Peyer's patch (tissue), 4 donors: ENCODE measurements at regions not wholly inside any gene's neighbourhood (a gene's known extent, or its start where the extent isn't known, plus 50 kb on each side); places are given as distances from the start of the nearest gene placed in this dataset.
"Not testable (repeated sequence)": the region's sequence is repeated elsewhere in the genome, so short reads cannot be mapped to it uniquely, and the experiment has no call there.

Source experiments
- DNase-seq, 3 donors: peaks; one replicate each; pipeline ENCODE4 v3.0.0-alpha.2; 2017 to 2019
- H3K27ac ChIP-seq, 4 donors: fragments of 200-600 bp; sonication (generic); one replicate each; pipeline ENCODE4 v1.5.1; 2016 to 2019
- H3K27me3 ChIP-seq, 2 donors: fragments of 200-600 bp; sonication (generic); one replicate each; pipeline ENCODE4 v1.5.1; 2019
- H3K36me3 ChIP-seq, 3 donors: fragments of 200-600 bp; sonication (generic); one replicate each; pipeline ENCODE4 v1.5.1; 2016 to 2019
- H3K4me1 ChIP-seq, 4 donors: fragments of 200-600 bp; sonication (generic); one replicate each; pipeline ENCODE4 v1.5.1; 2016 to 2019
- H3K4me3 ChIP-seq, 4 donors: fragments of 200-600 bp; sonication (generic); 1 replicate in 3 of 4; 2 replicates in 1 of 4; pipeline ENCODE4 v1.5.1; 2016 to 2019; ENCODE audit warnings: mild to moderate bottlenecking in 1 of 4
- H3K9me3 ChIP-seq, 4 donors: fragments of 200-600 bp; sonication (generic); one replicate each; pipeline ENCODE4 v1.5.1; 2016 to 2019; ENCODE audit warnings: mild to moderate bottlenecking in 1 of 4
- POLR2A ChIP-seq, 2 donors: fragments of 450-650 bp; IDR thresholded peaks; one replicate each; pipeline ENCODE4 v1.5.1; 2017; ENCODE audit warnings: antibody characterized with exemption in 2 of 2, mild to moderate bottlenecking in 2 of 2, moderate library complexity in 2 of 2
- TF ChIP-seq, protein P1 (sequence below), 6 experiments: fragments of 450-650 bp in 4 of 6; fragments of 200-600 bp in 2 of 6; sonication (generic) in 1 of 6; IDR thresholded peaks; one replicate each; pipeline ENCODE4 v1.5.1; 2017 to 2019; ENCODE audit warnings: antibody characterized with exemption in 6 of 6, mild to moderate bottlenecking in 3 of 6, moderate library complexity in 1 of 6

DNA sequence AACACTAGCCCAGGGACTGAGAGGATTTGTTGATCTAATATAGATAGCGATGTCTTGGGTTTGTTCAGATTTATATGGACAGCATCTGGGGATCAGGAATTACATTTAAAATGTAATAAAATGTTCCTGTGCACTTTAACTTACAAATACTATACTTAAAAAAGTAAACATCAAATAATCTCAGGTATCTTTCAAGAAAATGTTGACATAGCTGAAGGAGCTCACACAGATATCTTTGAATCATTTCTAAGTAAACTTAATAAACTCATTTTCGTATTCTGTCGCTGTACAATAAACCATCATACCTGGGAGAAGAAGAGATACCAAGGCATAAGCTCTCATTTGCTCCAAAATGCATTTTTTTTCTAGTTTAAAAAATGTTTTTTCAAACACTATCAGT lies 557.5 kb upstream of the NR2F2 start:
- Histone ChIP-seq H3K27ac (no peak overlapping the region), H3K36me3 (no peaks in the 10 kb centered on the region), H3K4me1 (no peaks in the 10 kb centered on the region), H3K27me3 (no peaks in the 10 kb centered on the region), H3K9me3 (no peaks in the 10 kb centered on the region), H3K4me3 (no peak overlapping the region)
- no peak for DNase-seq
- TF ChIP-seq POLR2A (IDR thresholded peaks at IDR 0.05) = no peak
- TF ChIP-seq, protein P1, sequence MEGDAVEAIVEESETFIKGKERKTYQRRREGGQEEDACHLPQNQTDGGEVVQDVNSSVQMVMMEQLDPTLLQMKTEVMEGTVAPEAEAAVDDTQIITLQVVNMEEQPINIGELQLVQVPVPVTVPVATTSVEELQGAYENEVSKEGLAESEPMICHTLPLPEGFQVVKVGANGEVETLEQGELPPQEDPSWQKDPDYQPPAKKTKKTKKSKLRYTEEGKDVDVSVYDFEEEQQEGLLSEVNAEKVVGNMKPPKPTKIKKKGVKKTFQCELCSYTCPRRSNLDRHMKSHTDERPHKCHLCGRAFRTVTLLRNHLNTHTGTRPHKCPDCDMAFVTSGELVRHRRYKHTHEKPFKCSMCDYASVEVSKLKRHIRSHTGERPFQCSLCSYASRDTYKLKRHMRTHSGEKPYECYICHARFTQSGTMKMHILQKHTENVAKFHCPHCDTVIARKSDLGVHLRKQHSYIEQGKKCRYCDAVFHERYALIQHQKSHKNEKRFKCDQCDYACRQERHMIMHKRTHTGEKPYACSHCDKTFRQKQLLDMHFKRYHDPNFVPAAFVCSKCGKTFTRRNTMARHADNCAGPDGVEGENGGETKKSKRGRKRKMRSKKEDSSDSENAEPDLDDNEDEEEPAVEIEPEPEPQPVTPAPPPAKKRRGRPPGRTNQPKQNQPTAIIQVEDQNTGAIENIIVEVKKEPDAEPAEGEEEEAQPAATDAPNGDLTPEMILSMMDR (IDR thresholded peaks at IDR 0.05) = no peak

DNA sequence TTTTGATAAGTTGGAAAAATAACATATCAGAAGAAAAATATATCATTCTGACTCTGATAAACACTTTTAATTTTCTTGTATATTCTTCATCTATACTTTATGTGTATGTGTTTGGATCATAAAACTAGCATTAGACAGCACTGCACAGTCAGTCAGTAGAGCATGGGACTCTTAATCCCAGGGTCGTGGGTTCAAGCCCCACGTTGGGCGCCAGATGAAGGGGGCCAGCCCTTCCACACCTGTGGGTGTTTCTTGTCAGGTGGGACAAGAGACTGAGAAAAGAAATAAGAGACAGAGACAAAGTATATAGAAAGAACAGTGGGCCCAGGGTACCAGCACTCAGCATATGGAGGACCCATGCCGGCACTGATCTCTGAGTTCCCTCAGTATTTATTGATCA lies 546.0 kb upstream of the NR2F2 start:
- Histone ChIP-seq H3K4me1 (no peaks in the 10 kb centered on the region), H3K27me3 (no peaks in the 10 kb centered on the region), H3K4me3 (no peak overlapping the region), H3K36me3 (no peaks in the 10 kb centered on the region), H3K9me3 (peaks cover 0 to 18% (median 0%) of the 10 kb centered on the region in 4 donors), H3K27ac (no peak overlapping the region)
- TF ChIP-seq, protein P1 (IDR thresholded peaks at IDR 0.05) = no peak
- TF ChIP-seq POLR2A (IDR thresholded peaks at IDR 0.05) = no peak
- no peak for DNase-seq

DNA sequence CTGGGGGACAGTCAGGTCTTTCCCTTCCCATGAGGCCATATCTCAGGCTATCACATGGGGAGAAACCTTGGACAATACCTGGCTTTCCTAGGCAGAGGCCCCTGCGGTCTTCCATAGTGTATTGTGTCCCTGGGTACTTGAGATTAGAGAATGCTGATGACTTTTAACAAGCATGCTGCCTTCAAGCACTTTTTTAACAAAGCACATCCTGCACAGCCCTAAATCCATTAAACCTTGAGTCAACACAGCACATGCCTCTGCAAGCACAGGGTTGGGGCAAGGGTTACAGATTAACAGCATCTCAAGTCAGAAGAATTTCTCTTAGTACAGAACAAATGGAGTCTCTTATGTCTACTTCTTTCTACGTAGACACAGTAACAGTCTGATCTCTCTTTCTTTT lies 545.2 kb upstream of the NR2F2 start:
- DNase-seq, H3K36me3 ChIP-seq, H3K27me3 ChIP-seq, H3K4me1 ChIP-seq, H3K4me3 ChIP-seq, H3K27ac ChIP-seq: not testable (repeated sequence)
- peaks cover 0 to 18% (median 0%) of the 10 kb centered on the region in 4 donors for H3K9me3 ChIP-seq

DNA sequence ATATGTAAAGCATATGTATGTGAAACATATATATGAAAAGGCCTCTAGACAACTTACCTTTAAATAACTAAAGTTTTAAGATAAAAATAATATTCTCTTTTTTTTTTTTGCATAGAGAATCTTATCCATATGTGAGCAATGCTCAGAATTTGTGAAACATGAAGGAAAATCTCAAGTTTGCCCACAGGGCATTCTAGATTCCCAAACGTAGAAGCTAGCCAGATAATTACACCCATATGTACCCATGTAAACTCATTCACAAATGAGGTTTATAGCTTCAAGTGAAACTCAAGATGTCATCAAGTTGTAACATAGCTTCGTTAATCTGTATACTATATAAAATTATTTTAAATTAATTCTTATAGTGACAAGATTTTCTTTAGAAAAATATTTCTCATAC lies 537.3 kb upstream of the NR2F2 start:
- no peak for TF ChIP-seq POLR2A (IDR thresholded peaks at IDR 0.05)
- H3K4me1 ChIP-seq = no peaks in the 10 kb centered on the region
- DNase-seq = no peak

DNA sequence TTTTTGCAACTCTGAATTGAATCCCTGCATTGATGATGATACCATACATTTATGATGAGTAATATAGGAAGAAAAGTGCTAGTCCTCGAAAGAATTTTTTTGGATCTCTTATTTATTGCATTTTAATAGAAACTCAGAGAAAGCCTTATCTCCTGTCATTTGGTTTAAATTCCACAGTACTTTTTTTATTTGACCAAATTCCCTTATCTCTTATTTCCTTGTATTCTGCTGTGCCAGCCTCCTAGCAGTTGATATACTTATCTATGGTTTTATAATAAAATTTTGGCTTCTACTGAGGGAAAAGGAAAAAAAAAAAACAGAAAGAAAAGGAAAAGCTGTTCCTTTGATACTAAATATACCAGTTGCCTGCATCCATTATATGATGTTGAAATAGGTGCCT lies 535.1 kb upstream of the NR2F2 start:
- Histone ChIP-seq H3K9me3 (no peaks in the 10 kb centered on the region), H3K27ac (no peak overlapping the region), H3K4me1 (no peaks in the 10 kb centered on the region), H3K36me3 (no peaks in the 10 kb centered on the region), H3K27me3 (no peaks in the 10 kb centered on the region), H3K4me3 (no peak overlapping the region)
- no peak for DNase-seq
- TF ChIP-seq, protein P1 (IDR thresholded peaks at IDR 0.05) = no peak
- no peak for TF ChIP-seq POLR2A (IDR thresholded peaks at IDR 0.05)

More for the DNA sequence above, 537.3 kb upstream of the NR2F2 start:
- Histone ChIP-seq H3K36me3 (no peaks in the 10 kb centered on the region), H3K27ac (no peak overlapping the region), H3K9me3 (no peaks in the 10 kb centered on the region), H3K27me3 (no peaks in the 10 kb centered on the region), H3K4me3 (no peak overlapping the region)

DNA sequence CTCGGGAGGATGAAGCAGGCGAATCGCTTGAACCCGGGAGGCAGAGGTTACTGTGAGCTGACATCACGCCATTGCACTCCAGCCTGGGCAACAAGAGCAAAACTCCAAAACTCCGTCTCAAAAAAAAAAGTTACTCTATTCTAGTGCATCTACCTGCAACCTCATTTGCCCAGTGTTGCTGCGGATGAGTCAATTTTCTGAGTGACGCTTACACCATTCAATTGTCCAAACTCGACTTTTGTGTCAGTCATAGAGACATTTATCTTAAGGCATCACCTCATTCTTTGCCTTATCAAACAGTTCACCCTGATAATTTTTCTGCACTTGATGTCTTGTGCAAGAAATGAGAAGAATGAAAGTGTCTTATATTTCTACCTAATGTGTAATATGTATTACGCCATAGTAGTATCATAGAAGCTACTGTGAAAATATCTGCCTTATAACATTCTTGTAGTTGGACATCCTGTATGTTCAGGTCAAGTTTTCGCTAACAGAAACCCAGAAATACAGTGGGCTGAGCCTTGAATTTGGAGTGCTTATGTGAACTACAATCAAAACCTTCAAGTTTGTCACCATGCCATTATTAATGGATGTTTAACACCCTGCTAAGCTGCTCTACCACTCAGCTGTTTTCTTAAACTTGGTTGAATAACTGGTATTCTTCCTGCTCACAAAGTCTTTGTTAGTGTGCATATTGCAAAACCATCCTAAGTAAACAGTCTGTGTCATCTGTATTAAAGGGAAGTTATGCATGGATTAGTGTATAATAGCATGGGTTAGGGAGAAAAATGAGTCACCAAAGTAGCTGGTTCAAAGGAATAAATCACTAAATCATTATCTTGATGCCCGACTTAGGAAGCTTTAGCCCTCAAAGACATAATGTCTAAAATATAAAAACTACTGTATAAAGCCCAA lies 531.0 kb upstream of the NR2F2 start:
- DNase-seq = no peak
- no peaks in the 10 kb centered on the region for H3K27me3 ChIP-seq
- no peak overlapping the region for H3K27ac ChIP-seq
- TF ChIP-seq POLR2A (IDR thresholded peaks at IDR 0.05) = no peak
- TF ChIP-seq, protein P1 (IDR thresholded peaks at IDR 0.05) = no peak
- H3K9me3 ChIP-seq = no peaks in the 10 kb centered on the region
- H3K36me3 ChIP-seq = no peaks in the 10 kb centered on the region
- H3K4me1 ChIP-seq = no peaks in the 10 kb centered on the region
- H3K4me3 ChIP-seq = no peak overlapping the region
